ENCODE measurements at regions not wholly inside any gene's neighbourhood (a gene's known extent, or its start where the extent isn't known, plus 50 kb on each side); places are given as distances from the start of the nearest gene placed in this dataset.

GRCh38 chr6:215335-216034, 76.8 kb upstream of the DUSP22 start:
- TF ChIP-seq HCFC1 (IDR thresholded peaks at IDR 0.05; ENCODE audit: low read length) (no peak), SUZ12 (IDR thresholded peaks at IDR 0.05; ENCODE audit: unreplicated experiment) (no peak), CTCF (IDR thresholded peaks at IDR 0.05 in 2 of 3, conservative IDR thresholded peaks at IDR 0.05 in 1 of 3; ENCODE audit: control insufficient read depth in 2 of 3, extremely low read depth in 1 of 3, insufficient read depth in 1 of 3, low read depth in 3 of 3, low read length in 3 of 3) (no peak)
